ENCODE measurements at regions not wholly inside any gene's neighbourhood (a gene's known extent, or its start where the extent isn't known, plus 50 kb on each side); places are given as distances from the start of the nearest gene placed in this dataset.

DNA sequence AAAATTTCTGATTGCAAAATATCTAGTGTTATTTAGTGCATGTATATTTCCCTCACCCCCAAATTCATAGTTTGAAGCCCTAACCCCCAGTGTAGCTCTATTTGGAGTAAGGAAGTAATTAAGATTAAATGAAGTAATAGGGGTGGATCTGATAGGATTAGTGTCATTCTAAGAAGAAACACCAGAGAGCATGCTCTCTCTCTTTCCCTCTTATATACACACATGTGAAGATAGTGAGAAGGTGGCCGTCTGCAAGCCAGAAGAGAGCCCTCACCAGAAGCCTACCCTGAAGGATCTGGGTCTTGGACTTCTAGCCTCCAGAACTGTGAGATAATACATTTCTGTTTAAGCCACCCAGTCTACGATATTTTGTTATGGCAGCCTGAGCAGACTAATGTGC lies 120.3 kb downstream of the TMEM30B start:
- 91% methylated on average over 2 of the region's 2 CpGs for WGBS
- no peak overlapping the region for H3K27ac ChIP-seq (replicated peaks in 1 of 4)
- H3K27me3 ChIP-seq, result no peaks in the 10 kb centered on the region
- no peaks in the 10 kb centered on the region for H3K36me3 ChIP-seq
- H3K4me3 ChIP-seq, result no peak overlapping the region
- peak; percentile 4 for DNase-seq (ENCODE audit: extremely low spot score)
- H3K9me3 ChIP-seq, result no peaks in the 10 kb centered on the region
- TF ChIP-seq POLR2A (IDR thresholded peaks at IDR 0.05; ENCODE audit: low read depth) (no peak), EP300 (IDR thresholded peaks at IDR 0.05) (no peak), POLR2AphosphoS5 (IDR thresholded peaks at IDR 0.05) (no peak)
- TF ChIP-seq, protein P1, sequence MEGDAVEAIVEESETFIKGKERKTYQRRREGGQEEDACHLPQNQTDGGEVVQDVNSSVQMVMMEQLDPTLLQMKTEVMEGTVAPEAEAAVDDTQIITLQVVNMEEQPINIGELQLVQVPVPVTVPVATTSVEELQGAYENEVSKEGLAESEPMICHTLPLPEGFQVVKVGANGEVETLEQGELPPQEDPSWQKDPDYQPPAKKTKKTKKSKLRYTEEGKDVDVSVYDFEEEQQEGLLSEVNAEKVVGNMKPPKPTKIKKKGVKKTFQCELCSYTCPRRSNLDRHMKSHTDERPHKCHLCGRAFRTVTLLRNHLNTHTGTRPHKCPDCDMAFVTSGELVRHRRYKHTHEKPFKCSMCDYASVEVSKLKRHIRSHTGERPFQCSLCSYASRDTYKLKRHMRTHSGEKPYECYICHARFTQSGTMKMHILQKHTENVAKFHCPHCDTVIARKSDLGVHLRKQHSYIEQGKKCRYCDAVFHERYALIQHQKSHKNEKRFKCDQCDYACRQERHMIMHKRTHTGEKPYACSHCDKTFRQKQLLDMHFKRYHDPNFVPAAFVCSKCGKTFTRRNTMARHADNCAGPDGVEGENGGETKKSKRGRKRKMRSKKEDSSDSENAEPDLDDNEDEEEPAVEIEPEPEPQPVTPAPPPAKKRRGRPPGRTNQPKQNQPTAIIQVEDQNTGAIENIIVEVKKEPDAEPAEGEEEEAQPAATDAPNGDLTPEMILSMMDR (IDR thresholded peaks at IDR 0.05), result no peak
- no peaks in the 10 kb centered on the region for H3K4me1 ChIP-seq
- intact Hi-C loops (cut with DNase I), result no loop called here

DNA sequence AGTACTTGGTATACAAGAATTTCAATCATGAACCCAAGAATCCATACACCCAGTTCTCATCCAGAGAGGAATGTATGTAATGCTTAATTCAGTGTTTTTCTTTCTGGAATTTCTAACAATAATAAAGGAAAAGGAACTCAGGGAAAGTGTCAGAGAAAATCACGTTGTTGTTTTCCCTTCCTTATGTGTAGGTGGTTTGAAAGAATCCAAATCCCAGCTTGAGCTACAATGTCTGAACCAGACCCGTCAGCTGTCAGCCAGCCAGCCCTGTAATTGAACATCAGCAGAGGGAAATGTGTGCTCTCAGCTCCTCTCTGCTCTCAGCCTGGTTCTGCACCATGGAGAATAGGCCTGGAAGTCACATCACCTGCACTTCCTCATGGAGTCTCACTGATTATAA lies 126.5 kb downstream of the TMEM30B start:
- TF ChIP-seq EP300 (IDR thresholded peaks at IDR 0.05) (no peak), POLR2AphosphoS5 (IDR thresholded peaks at IDR 0.05) (no peak), POLR2A (IDR thresholded peaks at IDR 0.05; ENCODE audit: low read depth) (no peak)
- TF ChIP-seq, protein P1 (IDR thresholded peaks at IDR 0.05), result no peak
- peak; percentile 19 for DNase-seq (ENCODE audit: extremely low spot score)
- H3K4me1 ChIP-seq, result peaks cover 0 to 24% (median 10%) of the 10 kb centered on the region in 4 donors
- no peaks in the 10 kb centered on the region for H3K36me3 ChIP-seq
- no peaks in the 10 kb centered on the region for H3K9me3 ChIP-seq
- 54% methylated on average over 2 of the region's 2 CpGs for WGBS
- no peaks in the 10 kb centered on the region for H3K27me3 ChIP-seq
- H3K27ac ChIP-seq (replicated peaks in 1 of 4), result no peak overlapping the region
- H3K4me3 ChIP-seq, result no peak overlapping the region
- intact Hi-C loops (cut with DNase I), result no loop called here

DNA sequence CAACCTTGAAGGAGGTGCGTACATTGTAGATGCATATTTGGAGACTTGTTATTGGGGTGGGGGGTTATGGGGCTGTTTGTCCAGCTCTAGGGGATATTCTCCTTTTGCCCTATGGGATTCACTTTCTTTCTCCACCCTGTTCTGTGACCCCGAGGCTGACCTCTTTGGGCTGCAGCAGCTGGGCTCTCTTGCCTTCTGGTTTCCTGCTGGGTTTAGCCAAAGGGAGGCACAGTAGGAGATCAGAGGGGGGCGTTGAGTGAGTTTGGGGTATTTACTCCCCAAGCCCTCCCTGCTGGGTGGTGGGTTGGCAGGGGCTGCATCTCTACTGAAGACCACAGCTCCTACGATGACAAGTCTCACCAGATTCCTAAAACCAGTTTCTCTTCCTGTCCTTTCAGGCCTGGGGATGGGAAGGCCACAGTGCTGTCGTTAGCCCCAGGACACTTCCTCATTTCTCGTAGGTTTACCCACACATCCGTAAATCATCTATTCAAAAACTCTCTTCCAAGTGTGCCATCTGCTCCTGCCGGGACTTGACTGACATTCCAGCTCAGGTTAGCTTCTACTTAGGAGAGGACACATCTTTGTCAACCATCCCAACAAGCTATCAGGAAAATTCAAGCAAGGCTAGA lies 127.1 kb downstream of the TMEM30B start:
- intact Hi-C loops (cut with DNase I), result no loop called here
- Histone ChIP-seq H3K27me3 (no peaks in the 10 kb centered on the region), H3K9me3 (no peaks in the 10 kb centered on the region), H3K4me1 (peaks cover 0 to 24% (median 10%) of the 10 kb centered on the region in 4 donors), H3K4me3 (no peak overlapping the region), H3K27ac (replicated peaks in 1 of 4) (peak overlapping the region in 1 of 4 donors; percentile 13), H3K36me3 (no peaks in the 10 kb centered on the region)
- peak; percentile 42 for DNase-seq (ENCODE audit: extremely low spot score)
- TF ChIP-seq EP300 (IDR thresholded peaks at IDR 0.05) (no peak), POLR2AphosphoS5 (IDR thresholded peaks at IDR 0.05) (no peak), POLR2A (IDR thresholded peaks at IDR 0.05; ENCODE audit: low read depth) (no peak)
- TF ChIP-seq, protein P1 (IDR thresholded peaks at IDR 0.05), result no peak
- 83% methylated on average over 8 of the region's 8 CpGs for WGBS

DNA sequence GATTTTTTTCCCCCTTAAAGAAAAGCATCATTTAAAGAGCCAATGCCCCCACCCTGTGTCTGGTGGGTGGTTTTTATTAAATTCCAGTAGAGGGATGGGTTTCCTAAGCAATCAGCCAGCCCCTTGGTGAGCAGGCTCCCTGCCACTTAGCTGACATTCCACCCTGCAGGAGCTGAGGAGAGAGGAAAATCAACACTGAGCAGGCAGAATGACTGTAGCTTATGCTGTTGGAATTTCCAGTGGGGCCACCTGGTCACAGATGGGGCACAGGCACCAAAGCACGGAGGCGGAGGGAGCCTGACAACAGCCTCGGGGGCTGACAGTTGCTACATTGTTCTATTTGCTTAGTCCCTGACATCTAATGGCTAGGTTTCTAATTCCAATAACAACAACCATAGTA lies 127.7 kb downstream of the TMEM30B start:
- no peak for TF ChIP-seq POLR2A (IDR thresholded peaks at IDR 0.05; ENCODE audit: low read depth)
- TF ChIP-seq POLR2AphosphoS5 (IDR thresholded peaks at IDR 0.05), result no peak
- TF ChIP-seq, protein P1 (IDR thresholded peaks at IDR 0.05), result no peak
- TF ChIP-seq EP300 (IDR thresholded peaks at IDR 0.05), result no peak
- no peaks in the 10 kb centered on the region for H3K9me3 ChIP-seq
- H3K4me1 ChIP-seq, result peaks cover 0 to 25% (median 11%) of the 10 kb centered on the region in 4 donors
- WGBS, result 97% methylated on average over 3 of the region's 3 CpGs
- peak; percentile 57 for DNase-seq (ENCODE audit: extremely low spot score)
- H3K4me3 ChIP-seq, result no peak overlapping the region
- no peaks in the 10 kb centered on the region for H3K27me3 ChIP-seq
- no peaks in the 10 kb centered on the region for H3K36me3 ChIP-seq
- no peak overlapping the region for H3K27ac ChIP-seq (replicated peaks in 1 of 4)
- intact Hi-C loops (cut with DNase I), result no loop called here
